GM21526 (cell line): ENCODE measurements at regions not wholly inside any gene's neighbourhood (a gene's known extent, or its start where the extent isn't known, plus 50 kb on each side); places are given as distances from the start of the nearest gene placed in this dataset.

Experiments
- ATAC-seq: cut with Tn5 transposase; IDR thresholded peaks from one replicate; pipeline ENCODE4 v1.9.1; 2021; ENCODE audit warnings: moderate library complexity; ENCODE audit not compliant: unreplicated experiment, low FRiP score

- ATAC-seq, result no peak
These were observed 632.1 kb upstream of the ALCAM start for GRCh38 chr3:104734627-104735026.

DNA sequence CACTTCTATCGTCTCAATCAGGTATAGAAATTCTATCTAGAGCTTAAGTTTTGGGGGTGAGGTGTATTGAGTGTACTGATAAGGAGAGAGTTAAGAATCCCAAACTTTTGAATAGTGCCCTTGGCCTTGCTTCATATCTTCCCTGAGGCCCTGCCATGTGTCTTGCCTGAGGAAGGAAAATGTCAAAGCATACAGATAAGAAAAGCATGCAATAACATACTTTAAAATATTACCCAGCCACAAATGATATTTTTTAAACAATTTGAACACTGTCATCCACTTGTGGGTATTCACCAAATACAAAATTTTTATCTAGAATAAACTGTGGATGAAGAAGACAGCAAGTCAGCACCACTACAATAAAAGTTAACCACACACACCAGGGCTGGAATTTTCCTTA lies 631.0 kb upstream of the ALCAM start:
- ATAC-seq, result no peak

GRCh38 chr3:104738271-104738670 lies 628.4 kb upstream of the ALCAM start:
- no peak for ATAC-seq

DNA sequence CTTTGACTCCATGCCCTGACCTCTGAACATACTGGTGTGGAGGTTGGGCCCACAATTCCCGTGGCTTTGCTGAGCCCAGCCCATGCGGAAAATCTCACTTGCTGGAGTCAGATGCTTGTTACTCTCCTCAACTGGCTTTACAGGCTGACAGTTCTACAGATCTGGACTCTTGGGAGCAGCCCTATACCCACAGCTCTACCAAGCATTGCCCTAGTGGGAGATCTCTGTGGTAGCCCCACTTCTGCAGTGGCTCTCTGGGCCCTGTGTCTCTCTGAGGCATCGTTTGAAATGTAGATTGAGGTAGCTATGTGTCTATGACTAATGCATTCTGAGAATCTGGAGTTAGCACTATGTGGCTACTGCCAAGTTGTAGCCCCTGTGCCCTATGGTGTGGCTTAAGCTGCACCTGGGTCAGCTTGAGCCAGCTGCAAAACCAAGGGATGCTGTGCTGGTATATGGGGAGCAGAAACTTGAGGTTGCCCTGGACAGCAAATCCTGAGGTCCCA lies 625.8 kb upstream of the ALCAM start:
- no peak for ATAC-seq

GRCh38 chr3:104742044-104742443 lies 624.7 kb upstream of the ALCAM start:
- ATAC-seq, result no peak

- ATAC-seq, result no peak
These were observed 621.4 kb upstream of the ALCAM start for GRCh38 chr3:104745313-104745712.

DNA sequence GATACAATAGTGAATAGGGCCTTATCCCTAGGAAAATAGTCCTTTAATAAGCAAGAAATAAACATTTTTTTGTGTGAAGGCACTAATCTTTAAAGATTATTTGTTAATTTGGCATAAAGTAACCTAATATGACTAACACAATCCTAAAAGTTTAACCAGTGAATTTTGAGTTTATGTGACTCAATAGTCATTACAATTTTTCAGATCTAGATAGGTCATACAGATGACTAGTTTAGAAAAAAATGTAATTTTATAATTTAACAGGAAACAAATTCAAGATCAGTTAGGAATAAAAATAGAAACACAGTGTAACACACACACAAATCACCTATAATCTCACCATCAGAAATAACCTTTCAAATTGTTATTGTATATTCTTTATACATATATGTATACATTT lies 620.7 kb upstream of the ALCAM start:
- ATAC-seq, result no peak

- ATAC-seq, result no peak
These were observed 616.1 kb upstream of the ALCAM start for GRCh38 chr3:104750581-104750980.

- ATAC-seq, result no peak
These were observed 610.9 kb upstream of the ALCAM start for GRCh38 chr3:104755791-104756190.

DNA sequence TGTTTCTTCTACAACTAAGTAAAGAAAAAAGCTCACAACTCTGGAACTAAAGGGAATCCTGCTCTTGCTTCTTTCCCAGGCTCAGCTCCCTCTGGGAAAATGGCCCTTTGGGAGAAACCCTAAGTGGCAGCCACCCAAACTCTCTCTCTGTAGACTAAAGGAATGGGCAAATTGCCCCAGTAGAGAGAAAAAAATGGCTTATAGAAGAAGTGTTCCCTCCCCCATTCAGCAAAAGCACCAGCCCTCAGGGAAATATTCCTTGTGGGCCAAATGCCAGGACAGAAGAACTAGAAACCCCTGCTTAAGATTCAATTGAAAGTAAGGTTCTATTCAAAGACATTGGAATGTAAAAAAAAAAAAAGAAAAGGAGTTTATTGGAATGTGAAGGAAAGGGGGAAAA lies 603.7 kb upstream of the ALCAM start:
- ATAC-seq, result no peak

DNA sequence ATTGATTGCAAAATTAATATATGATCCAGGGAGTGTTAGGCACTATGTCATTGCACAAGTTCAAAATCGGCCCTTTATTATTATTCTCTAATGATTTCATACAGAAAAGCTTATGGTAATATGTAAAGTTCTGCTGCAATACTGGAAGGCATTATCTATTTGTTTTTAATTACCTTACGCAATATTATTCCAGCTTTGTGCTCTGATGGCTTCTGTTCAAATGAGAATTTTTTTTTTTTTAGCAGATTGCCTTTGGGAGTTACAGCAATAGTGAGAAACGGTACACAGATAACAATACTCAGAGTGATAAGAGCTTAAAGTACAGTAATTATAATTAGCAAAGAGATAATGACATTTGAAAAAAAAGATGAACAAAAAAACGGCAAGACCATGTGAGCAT lies 602.2 kb upstream of the ALCAM start:
- no peak for ATAC-seq

DNA sequence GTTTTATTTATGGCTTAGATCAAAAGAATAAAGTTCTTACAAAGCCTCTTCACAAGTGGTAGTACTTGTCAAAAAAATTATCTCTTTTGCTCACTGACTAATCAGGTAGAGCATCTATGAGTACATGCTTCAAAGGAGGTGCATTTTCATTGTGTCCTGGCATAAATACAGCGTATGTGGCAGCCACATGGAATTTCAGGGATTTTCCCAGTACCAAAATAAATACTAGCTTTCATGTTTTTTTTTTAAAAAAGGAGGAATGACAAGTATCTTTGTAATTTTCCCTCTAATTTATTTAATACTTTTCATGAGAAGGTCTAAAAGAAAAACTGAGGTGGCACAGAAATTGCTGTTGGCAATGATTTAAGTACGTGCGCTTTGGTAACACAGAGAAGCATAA lies 597.8 kb upstream of the ALCAM start:
- ATAC-seq, result no peak

DNA sequence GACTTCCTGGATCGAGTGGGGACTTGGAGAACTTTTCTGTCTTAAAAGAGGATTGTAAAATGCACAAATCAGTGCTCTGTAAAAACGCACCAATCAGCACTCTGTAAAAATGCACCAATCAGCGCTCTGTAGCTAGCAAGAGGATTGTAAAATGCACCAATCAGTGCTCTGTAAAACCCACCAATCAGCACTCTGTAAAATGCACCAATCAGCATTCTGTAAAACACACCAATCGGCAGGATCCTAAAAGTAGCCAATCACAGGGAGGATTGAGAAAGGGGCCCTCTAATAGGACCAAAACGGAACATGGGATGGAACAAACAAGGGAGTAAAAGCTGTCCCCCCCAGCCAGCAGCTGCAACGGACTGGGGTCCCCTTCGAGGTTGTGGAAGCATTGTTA lies 587.4 kb upstream of the ALCAM start:
- no peak for ATAC-seq

DNA sequence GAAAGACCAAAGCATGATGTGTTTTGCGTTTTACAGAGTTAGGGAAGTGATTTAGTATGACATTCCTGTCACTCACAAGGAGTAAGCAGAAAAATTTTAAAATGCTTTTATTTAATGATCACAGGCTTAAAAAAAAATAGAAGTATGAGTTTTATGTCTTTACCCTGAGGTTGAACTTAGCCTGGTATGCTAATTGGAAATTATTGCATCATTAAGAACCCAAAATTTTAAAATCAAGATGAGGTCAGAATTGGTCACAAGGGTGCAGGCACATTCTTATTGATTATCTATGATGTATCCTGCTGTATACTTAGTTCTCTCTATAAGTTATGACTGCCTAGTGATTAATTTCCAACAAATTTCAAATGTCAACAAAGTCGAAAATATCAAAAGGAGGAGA lies 585.6 kb upstream of the ALCAM start:
- no peak for ATAC-seq

GRCh38 chr3:104785947-104786346 lies 580.8 kb upstream of the ALCAM start:
- ATAC-seq, result no peak

DNA sequence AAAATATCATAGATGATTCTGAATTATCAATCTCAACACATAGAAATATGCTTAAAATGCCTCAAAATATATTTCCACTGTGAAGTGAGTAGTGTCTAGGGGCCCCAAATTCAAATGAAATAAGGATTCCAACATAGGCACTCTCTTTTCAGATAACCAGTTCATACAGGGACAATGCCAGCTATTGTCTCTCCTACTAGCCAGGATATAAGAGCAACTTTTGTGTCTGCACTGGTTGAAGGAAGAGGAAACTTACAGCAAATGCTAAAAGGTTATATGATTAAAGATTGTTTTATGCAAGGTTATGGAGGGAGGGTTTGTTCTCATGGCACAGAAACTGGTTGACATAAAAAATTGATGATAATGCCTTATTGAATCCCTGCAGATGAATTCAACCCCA lies 579.4 kb upstream of the ALCAM start:
- ATAC-seq, result no peak

GRCh38 chr3:104788807-104789206 lies 577.9 kb upstream of the ALCAM start:
- ATAC-seq, result no peak

DNA sequence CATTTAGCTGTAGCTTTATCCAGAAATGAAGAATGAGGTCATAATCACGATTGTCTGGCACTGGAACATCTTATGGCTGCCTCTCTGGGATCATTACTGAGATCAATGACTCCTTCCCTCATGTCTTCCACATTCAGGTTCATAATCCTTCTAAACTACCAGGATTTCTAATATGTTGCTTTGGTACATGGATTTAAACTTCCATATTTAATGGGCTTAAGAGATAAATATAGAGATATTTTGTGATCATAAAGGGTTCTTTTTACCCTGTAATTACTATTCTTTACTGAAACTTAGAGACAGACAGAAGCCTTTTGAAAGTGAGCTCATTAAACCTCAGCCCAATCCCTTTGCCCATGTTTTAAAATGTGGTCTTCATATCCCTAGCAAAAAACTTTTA lies 575.4 kb upstream of the ALCAM start:
- no peak for ATAC-seq

GRCh38 chr3:104796556-104796955 lies 570.2 kb upstream of the ALCAM start:
- ATAC-seq, result no peak

DNA sequence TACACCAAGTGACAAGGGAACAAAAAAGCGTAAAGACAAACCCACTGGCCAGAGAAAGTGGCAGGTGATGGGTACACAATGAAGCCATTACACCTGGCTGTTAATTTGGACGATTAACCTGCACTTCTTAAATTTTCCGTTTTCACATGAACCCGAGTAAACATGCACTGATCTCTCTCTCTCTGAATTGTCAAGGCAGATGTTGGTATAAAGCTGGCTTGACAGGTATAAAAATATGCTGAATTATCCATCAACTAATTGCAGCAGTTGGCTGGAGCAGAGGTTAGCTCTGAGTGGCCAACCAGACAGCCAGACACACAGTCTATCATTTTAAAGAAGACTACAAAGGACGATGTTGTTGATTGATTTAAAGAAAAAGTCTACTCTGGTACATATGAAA lies 561.7 kb upstream of the ALCAM start:
- no peak for ATAC-seq

DNA sequence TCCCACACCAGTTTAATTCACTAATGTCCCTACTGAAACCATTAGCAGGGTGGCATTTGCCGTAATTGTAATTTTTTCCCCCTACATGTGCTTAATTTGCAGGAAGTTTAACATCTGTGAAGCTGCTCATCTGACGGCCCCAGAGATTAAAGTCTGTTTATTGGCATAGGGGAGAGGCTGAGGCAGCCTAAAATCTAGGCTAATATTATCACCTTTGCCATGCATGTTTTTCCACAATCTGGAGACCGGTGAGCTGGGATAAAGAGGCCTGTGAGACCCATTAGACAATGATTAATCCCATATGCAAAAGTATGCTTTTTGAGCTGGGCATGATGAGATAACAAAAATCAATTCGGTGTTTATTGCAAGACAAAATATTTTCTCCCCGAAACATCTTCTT lies 561.2 kb upstream of the ALCAM start:
- ATAC-seq, result no peak

GRCh38 chr3:104810896-104811295 lies 555.8 kb upstream of the ALCAM start:
- no peak for ATAC-seq

- ATAC-seq, result no peak
These were observed 550.7 kb upstream of the ALCAM start for GRCh38 chr3:104816008-104816407.
